WTC11 (cell line): ENCODE measurements at regions not wholly inside any gene's neighbourhood (a gene's known extent, or its start where the extent isn't known, plus 50 kb on each side); places are given as distances from the start of the nearest gene placed in this dataset.

Experiments used
- ATAC-seq: fragments of 200-7000 bp; cut with Tn5 transposase; 2 replicates; pipeline ENCODE4 v1.10.0; 2021; ENCODE audit warnings: mild to moderate bottlenecking, moderate library complexity
- CTCF ChIA-PET: fragments of 300-600 bp; sonication (Branson Sonifier 250); formaldehyde crosslinking; loops from one replicate; lab custom pipeline; 2021; ENCODE audit warnings: antibody characterized with exemption; lab: Charles Lee
- POLR2A ChIA-PET: fragments of 350-600 bp; sonication (Branson Sonifier 250); formaldehyde crosslinking; loops from one replicate; lab custom pipeline; 2021; ENCODE audit warnings: antibody characterized with exemption; lab: Charles Lee
- DNase-seq: peaks from one replicate; pipeline ENCODE4 v3.0.0; 2021; ENCODE audit warnings: low spot score
- H3K27ac Mint-ChIP-seq: 2 replicates; pipeline ENCODE4 v1.8.0; 2021; ENCODE audit warnings: mixed read lengths
- H3K27me3 Mint-ChIP-seq: 2 replicates; pipeline ENCODE4 v1.8.0; 2021; ENCODE audit warnings: low read depth, mild to moderate bottlenecking, moderate library complexity, mixed read lengths
- H3K36me3 Mint-ChIP-seq: 2 replicates; pipeline ENCODE4 v1.8.0; 2021; ENCODE audit warnings: mixed read lengths
- H3K4me1 Mint-ChIP-seq: 2 replicates; pipeline ENCODE4 v1.8.0; 2022; ENCODE audit warnings: mixed read lengths
- H3K4me3 Mint-ChIP-seq: 2 replicates; pipeline ENCODE4 v1.8.0; 2021; ENCODE audit warnings: mild to moderate bottlenecking, moderate library complexity, mixed read lengths
- H3K9me3 Mint-ChIP-seq: 2 replicates; pipeline ENCODE4 v1.8.0; 2021; ENCODE audit warnings: mixed read lengths
- AFF4 ChIP-seq: sonication (generic); formaldehyde crosslinking; IDR thresholded peaks from 2 replicates; pipeline ENCODE4 v1.8.1; 2023; ENCODE audit warnings: mild to moderate bottlenecking, missing genetic modification reagents, borderline replicate concordance
- ATF3 ChIP-seq: sonication (generic); formaldehyde crosslinking; conservative IDR thresholded peaks from 2 replicates; pipeline ENCODE4 v1.8.1; 2022; ENCODE audit warnings: mild to moderate bottlenecking, missing genetic modification reagents
- CBFB ChIP-seq: sonication (generic); formaldehyde crosslinking; IDR thresholded peaks from 2 replicates; pipeline ENCODE4 v1.8.1; 2022; ENCODE audit warnings: mild to moderate bottlenecking, low read depth, missing genetic modification reagents
- E2F4 ChIP-seq: sonication (generic); formaldehyde crosslinking; IDR thresholded peaks from 2 replicates; pipeline ENCODE4 v1.8.1; 2022; ENCODE audit warnings: low read depth, mild to moderate bottlenecking, moderate library complexity, missing genetic modification reagents, borderline replicate concordance
- ETV6 ChIP-seq: sonication (generic); formaldehyde crosslinking; IDR thresholded peaks from 2 replicates; pipeline ENCODE4 v1.8.1; 2022; ENCODE audit warnings: mild to moderate bottlenecking, missing genetic modification reagents
- FOXP4 ChIP-seq: sonication (generic); formaldehyde crosslinking; IDR thresholded peaks from 2 replicates; pipeline ENCODE4 v1.8.0; 2022; ENCODE audit warnings: mild to moderate bottlenecking, missing genetic modification reagents
- HMGXB4 ChIP-seq: sonication (generic); formaldehyde crosslinking; IDR thresholded peaks from 2 replicates; pipeline ENCODE4 v1.8.1; 2023; ENCODE audit warnings: mild to moderate bottlenecking, moderate library complexity, missing genetic modification reagents
- MXD4 ChIP-seq: fragments of 250-450 bp; sonication (Bioruptor Pico); IDR thresholded peaks from 2 replicates; pipeline ENCODE4 v1.8.0; 2021; ENCODE audit warnings: mild to moderate bottlenecking, moderate library complexity, borderline replicate concordance
- NFATC4 ChIP-seq: fragments of 250-450 bp; sonication (Bioruptor Pico); IDR thresholded peaks from 2 replicates; pipeline ENCODE4 v1.9.0; 2021; ENCODE audit warnings: mild to moderate bottlenecking
- NR1H2 ChIP-seq: sonication (generic); formaldehyde crosslinking; IDR thresholded peaks from 2 replicates; pipeline ENCODE4 v1.9.0; 2021; ENCODE audit warnings: mild to moderate bottlenecking, moderate library complexity, missing genetic modification reagents
- NR2C2 ChIP-seq: sonication (generic); formaldehyde crosslinking; IDR thresholded peaks from 2 replicates; pipeline ENCODE4 v1.8.0; 2022; ENCODE audit warnings: mild to moderate bottlenecking, missing genetic modification reagents
- RORB ChIP-seq: fragments of 250-450 bp; sonication (Bioruptor Pico); IDR thresholded peaks from 2 replicates; pipeline ENCODE4 v1.9.0; 2021; ENCODE audit warnings: mild to moderate bottlenecking
- SMAD4 ChIP-seq: sonication (generic); formaldehyde crosslinking; IDR thresholded peaks from 2 replicates; pipeline ENCODE4 v1.8.0; 2022; ENCODE audit warnings: mild to moderate bottlenecking, missing genetic modification reagents
- SOX15 ChIP-seq: fragments of 250-450 bp; sonication (Bioruptor Pico); IDR thresholded peaks from 2 replicates; pipeline ENCODE4 v1.9.0; 2021; ENCODE audit warnings: mild to moderate bottlenecking
- SP1 ChIP-seq: sonication (generic); formaldehyde crosslinking; conservative IDR thresholded peaks from 2 replicates; pipeline ENCODE4 v1.8.1; 2022; ENCODE audit warnings: missing genetic modification reagents
- USF1 ChIP-seq: sonication (generic); formaldehyde crosslinking; IDR thresholded peaks from 2 replicates; pipeline ENCODE4 v1.8.0; 2022; ENCODE audit warnings: mild to moderate bottlenecking, missing genetic modification reagents
- ZBTB43 ChIP-seq: sonication (generic); formaldehyde crosslinking; IDR thresholded peaks from 2 replicates; pipeline ENCODE4 v1.8.1; 2023; ENCODE audit warnings: mild to moderate bottlenecking, missing genetic modification reagents
- ZMAT4 ChIP-seq: fragments of 250-450 bp; sonication (Bioruptor Pico); IDR thresholded peaks from 2 replicates; pipeline ENCODE4 v1.9.0; 2021; ENCODE audit warnings: mild to moderate bottlenecking
- ZNF138 ChIP-seq: sonication (generic); formaldehyde crosslinking; conservative IDR thresholded peaks from 2 replicates; pipeline ENCODE4 v1.8.1; 2022; ENCODE audit warnings: mild to moderate bottlenecking, moderate library complexity, missing genetic modification reagents
- ZNF232 ChIP-seq: sonication (generic); formaldehyde crosslinking; IDR thresholded peaks from 2 replicates; pipeline ENCODE4 v1.8.0; 2022; ENCODE audit warnings: mild to moderate bottlenecking, missing genetic modification reagents

GRCh38 chr13:78227709-78228108 lies 309.1 kb upstream of the EDNRB start (continued):
- TF ChIP-seq FOXP4 (CRISPR knock-in tag) (no peak), HMGXB4 (CRISPR knock-in tag) (no peak), MXD4 (CRISPR knock-in tag) (no peak), ATF3 (CRISPR knock-in tag) (no peak), SMAD4 (CRISPR knock-in tag) (no peak), ZNF138 (CRISPR knock-in tag) (no peak), ZNF232 (CRISPR knock-in tag) (no peak)

- H3K36me3 Mint-ChIP-seq: no peaks in the 10 kb centered on the region
- TF ChIP-seq NR2C2 (CRISPR knock-in tag) (no peak), SP1 (no peak), ETV6 (no peak), AFF4 (CRISPR knock-in tag) (no peak), NR1H2 (CRISPR knock-in tag) (no peak), ZBTB43 (CRISPR knock-in tag) (no peak)
- POLR2A ChIA-PET: no interaction called here
- DNase-seq (no peak), ATAC-seq (no peak)
- H3K27me3 Mint-ChIP-seq: no peaks in the 10 kb centered on the region
- H3K27ac Mint-ChIP-seq: no peak overlapping the region
- CTCF ChIA-PET: interaction anchor here (1.2 kb wide), 1 partner anchor 94 kb away, joined by 7 read pairs; no protein-coding TSS in a partner anchor
- no peaks in the 10 kb centered on the region for H3K9me3 Mint-ChIP-seq
- 0 out of 2 replicates have a peak, but pooled peaks cover 3% of the 10 kb centered on the region for H3K4me1 Mint-ChIP-seq
- no peak overlapping the region for H3K4me3 Mint-ChIP-seq
These were observed 297.0 kb upstream of the EDNRB start for GRCh38 chr13:78215458-78216108.

GRCh38 chr13:78201411-78201810 lies 282.8 kb upstream of the EDNRB start:
- Mint-ChIP-seq H3K36me3 (no peaks in the 10 kb centered on the region), H3K27ac (no peak overlapping the region), H3K27me3 (no peaks in the 10 kb centered on the region), H3K4me3 (no peak overlapping the region), H3K9me3 (no peaks in the 10 kb centered on the region), H3K4me1 (no peaks in the 10 kb centered on the region)
- POLR2A ChIA-PET: no interaction called here
- DNase-seq (no peak), ATAC-seq (no peak)
- CTCF ChIA-PET: no interaction called here
- TF ChIP-seq SOX15 (CRISPR knock-in tag) (no peak), E2F4 (CRISPR knock-in tag) (no peak), NFATC4 (CRISPR knock-in tag) (no peak), USF1 (CRISPR knock-in tag) (no peak), ZMAT4 (CRISPR knock-in tag) (no peak), CBFB (CRISPR knock-in tag) (no peak), RORB (CRISPR knock-in tag) (no peak)
